AG08396 (cell line): ENCODE measurements at regions not wholly inside any gene's neighbourhood (a gene's known extent, or its start where the extent isn't known, plus 50 kb on each side); places are given as distances from the start of the nearest gene placed in this dataset.
"Not testable (repeated sequence)": the region's sequence is repeated elsewhere in the genome, so short reads cannot be mapped to it uniquely, and the experiment has no call there.

Experiments used
- DNase-seq: peaks from one replicate; pipeline ENCODE4 v3.0.0; 2012; ENCODE audit warnings: low spot score, mixed read lengths

DNA sequence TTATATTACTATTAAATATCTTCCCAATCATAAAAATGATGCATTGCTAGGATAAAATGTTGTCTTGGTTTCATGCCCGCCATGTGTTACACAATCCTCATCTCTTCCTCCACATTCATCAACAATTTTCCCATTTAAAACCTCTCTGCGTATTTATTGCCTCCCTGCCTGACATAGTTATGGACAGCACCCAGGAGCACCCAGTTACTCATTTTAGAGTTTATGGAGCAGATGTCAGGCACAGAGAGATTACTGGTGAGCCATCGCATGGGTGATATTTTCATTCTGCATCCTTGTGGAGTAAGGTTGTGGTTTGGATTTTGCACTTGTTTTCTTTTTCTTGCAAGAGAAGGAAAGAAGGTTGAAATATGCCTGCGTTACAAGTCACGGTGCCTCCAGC, 116.7 kb upstream of the NPAS2 start:
- no peak for DNase-seq

DNA sequence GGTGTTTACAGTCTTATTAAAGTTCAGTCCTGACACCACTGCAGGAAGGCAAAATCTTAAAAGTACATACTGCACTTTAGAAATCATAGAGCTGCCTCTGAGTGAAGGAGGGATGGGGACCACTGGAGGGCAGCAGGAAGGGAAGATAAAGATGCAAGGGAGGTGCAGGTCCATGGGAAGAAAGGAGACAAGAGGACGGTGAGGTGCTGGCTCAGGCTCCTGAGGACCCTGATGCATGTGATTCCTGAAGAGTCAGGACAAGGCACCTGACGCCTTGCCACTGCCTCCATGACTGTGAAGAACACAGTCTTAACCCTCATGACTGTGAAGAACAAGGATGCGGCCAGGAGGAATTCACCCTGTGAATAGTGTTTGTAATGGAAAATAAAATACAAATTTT, 116.2 kb upstream of the NPAS2 start:
- DNase-seq = no peak

GRCh38 chr2:100704156-100704555, 115.8 kb upstream of the NPAS2 start:
- no peak for DNase-seq

- no peak for DNase-seq
These were observed 115.2 kb upstream of the NPAS2 start for GRCh38 chr2:100704711-100705110.

- no peak for DNase-seq
These were observed 112.7 kb upstream of the NPAS2 start for GRCh38 chr2:100707016-100707947.

DNA sequence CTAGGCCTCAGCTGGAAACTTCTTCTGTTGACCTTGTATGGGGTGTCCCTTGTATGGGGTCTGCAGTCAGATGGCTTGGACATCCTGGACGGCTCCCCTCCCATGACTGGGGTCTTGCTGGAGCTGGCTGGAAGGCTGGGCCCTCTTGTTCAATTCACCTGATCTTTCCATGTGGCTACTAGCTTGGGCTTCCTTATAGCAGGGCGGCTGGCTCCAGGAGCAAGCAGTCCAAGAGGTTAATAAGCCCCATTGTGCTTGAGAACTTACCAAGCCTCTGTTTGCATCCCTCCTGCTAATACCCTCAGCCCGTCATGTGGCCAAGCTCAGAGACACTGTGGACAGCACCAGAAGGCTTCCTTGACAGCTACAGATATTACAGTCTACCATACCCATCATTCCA, 111.6 kb upstream of the NPAS2 start:
- DNase-seq = no peak

- DNase-seq = no peak
These were observed 106.8 kb upstream of the NPAS2 start for GRCh38 chr2:100713106-100713505.

GRCh38 chr2:100714396-100715010, 105.4 kb upstream of the NPAS2 start:
- not testable (repeated sequence) for DNase-seq

DNA sequence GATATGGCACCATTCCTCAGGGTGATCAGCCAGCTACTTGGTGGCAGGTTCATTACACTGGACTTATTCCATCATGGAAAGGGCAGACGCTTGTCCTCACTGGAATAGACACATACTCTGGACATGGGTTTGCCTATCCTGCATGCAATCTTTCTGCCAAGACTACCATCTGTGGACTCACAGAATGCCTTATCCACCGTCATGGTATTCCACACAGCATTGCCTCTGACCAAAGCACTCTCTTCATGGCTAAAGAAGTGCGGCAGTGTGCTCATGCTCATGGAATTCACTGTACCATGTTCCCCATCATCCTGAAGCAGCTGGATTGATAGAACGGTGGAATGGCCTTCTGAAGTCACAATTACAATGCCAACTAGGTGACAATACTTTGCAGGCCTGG, 104.1 kb upstream of the NPAS2 start:
- DNase-seq = not testable (repeated sequence)

DNA sequence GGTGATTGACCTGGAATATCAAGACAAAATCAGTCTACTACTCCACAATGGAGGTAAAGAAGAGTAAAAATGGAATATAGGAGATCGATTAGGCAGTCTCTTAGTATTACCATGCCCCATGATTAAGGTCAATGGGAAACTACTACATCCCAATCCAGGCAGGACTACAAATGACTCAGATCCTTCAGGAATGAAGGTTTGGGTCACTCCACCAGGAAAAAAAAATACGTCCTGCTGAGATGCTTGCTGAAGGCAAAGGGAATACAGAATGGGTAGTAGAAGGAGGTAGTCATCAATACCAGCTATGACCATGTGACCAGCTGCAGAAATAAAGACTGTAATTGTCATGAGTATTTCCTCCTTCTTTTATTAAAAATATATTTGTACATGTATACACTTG, 103.4 kb upstream of the NPAS2 start:
- no peak for DNase-seq

DNA sequence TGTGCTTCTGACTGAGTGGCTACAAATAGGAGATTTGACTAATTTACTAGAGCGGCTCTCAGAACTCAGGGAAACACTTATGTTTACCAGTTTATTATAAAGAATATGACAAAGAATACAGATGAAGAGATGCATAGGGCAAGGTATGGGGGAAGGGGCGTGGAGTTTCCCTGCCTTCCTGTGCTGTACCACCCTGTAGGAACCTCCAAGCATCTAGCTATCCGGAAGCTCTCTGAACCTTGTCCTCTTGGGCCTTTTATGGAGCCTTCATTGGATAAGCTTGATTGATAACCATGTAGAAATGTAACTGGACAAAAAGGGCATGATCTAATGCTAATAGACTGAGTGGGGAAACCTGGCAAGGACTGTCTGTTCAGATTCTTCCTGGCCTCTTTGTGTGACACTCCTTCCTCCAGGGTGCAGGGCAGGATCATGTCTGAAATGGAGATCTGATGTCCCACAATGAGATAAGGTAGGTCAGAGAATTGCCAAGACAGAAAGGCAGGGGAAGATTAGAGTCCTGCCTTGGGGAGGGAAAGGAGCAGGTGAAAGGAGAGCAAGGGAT, 101.8 kb upstream of the NPAS2 start:
- no peak for DNase-seq

- DNase-seq = no peak
These were observed 99.5 kb upstream of the NPAS2 start for GRCh38 chr2:100720445-100720844.

DNA sequence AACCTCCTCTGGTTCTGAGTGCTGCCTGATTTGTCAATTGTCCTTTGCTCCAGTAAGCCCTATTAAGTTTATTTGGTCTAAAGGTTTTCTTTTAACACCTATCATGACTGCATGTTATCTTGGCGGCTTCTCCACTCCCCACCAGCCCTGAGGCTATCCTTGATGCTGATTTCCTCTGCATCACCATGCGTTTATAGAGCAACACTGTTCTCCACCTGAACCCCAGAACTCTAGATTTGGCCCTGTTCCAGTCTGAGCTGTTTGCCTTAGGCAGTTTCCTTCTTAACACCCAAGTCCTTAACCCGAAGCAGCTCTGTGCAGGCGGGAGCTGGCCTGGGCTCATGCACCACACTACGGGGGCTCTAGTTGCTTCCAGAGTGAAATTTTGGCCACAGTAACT, 98.2 kb upstream of the NPAS2 start:
- DNase-seq = no peak

GRCh38 chr2:100722125-100722524, 97.8 kb upstream of the NPAS2 start:
- no peak for DNase-seq

GRCh38 chr2:100726866-100727265, 93.1 kb upstream of the NPAS2 start:
- DNase-seq = no peak

DNA sequence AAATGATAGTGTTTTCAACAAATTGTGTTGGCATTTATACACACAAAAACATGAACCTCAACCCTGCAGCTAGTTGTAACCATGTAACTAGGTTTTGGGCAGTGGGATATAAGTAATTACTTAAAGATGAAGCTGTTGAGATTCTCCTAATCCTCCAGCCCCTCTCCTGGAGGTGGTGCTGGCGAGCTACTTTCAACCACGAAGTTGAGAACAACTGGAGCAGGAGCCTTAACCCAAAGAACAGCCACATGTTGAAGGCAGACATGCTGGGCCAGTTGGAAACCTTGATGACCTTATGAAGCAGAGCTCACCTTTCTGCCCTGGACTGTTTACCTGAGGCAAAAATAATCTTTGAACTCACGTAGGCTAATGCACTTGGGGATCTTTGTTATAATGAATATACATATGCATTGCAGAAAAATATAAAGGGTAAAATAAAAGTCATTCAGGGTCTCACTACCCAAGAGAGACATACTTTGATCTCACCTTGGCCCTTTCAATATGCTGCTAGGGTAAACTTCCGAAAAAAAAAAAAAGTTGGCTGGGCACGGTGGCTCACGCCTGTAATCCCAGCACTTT, 89.6 kb upstream of the NPAS2 start:
- peak; percentile 51 for DNase-seq

- DNase-seq = no peak
These were observed 88.4 kb upstream of the NPAS2 start for GRCh38 chr2:100731535-100731981.

DNA sequence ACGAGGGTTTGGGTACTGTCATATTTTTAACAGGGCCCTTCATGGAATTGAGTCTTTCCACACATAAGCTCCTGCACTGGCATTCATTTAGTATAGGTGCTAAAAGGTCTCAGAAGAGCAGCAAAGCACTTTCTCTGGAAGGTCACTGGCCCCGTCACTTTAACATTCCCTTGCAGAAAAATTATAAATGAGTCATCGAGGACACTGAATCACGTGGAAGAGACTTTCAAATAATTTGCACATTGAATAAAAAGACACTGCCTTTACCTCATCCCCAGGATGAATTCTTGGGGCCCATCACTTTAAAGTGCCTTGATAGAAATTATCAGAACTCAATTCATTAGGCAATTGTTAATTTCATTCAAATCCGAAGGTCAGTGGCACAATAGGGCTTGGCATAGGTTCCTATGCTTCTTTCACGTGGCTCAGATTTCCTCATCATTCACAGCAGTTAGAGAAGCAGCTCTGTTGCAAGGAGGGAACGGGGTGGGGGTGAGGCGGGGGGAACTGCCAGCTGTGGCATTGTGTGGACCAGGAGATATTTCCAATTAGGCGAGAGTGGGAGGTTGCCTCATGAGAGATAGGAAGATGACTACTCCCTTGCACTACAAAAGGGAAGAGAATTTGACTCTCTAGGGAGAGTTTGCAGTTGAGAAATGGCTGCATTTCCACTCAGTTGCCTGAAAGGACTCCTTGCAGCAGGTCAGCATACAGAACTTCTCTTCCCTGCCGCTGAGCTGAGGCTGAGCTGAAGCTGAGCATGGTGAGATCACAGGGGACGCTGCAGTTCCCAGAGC, 86.3 kb upstream of the NPAS2 start:
- DNase-seq = peak; percentile 23

- DNase-seq = no peak
These were observed 83.6 kb upstream of the NPAS2 start for GRCh38 chr2:100736121-100736915.

- no peak for DNase-seq
These were observed 80.1 kb upstream of the NPAS2 start for GRCh38 chr2:100739735-100740432.
